Esophagus squamous epithelium (tissue), 4 donors: ENCODE measurements at regions not wholly inside any gene's neighbourhood (a gene's known extent, or its start where the extent isn't known, plus 50 kb on each side); places are given as distances from the start of the nearest gene placed in this dataset.

Experiments
- CTCF ChIP-seq, 6 experiments: fragments of 450-650 bp in 4 of 6; fragments of 200-600 bp in 2 of 6; sonication (generic) in 2 of 6; IDR thresholded peaks; one replicate each; pipeline ENCODE4 v1.5.1; 2016 to 2019; ENCODE audit warnings: antibody characterized with exemption in 6 of 6, mild to moderate bottlenecking in 4 of 6, moderate library complexity in 4 of 6
- POLR2A ChIP-seq, 4 donors: fragments of 450-650 bp; IDR thresholded peaks; one replicate each; pipeline ENCODE4 v1.6.1; 2017; ENCODE audit warnings: antibody characterized with exemption in 4 of 4, mild to moderate bottlenecking in 4 of 4, moderate library complexity in 3 of 4

GRCh38 chr1:228838717-228839500, 103.6 kb downstream of the RHOU start:
- no peak for TF ChIP-seq CTCF (IDR thresholded peaks at IDR 0.05)
- no peak for TF ChIP-seq POLR2A (IDR thresholded peaks at IDR 0.05)
